ENCODE measurements at regions not wholly inside any gene's neighbourhood (a gene's known extent, or its start where the extent isn't known, plus 50 kb on each side); places are given as distances from the start of the nearest gene placed in this dataset.
"Not testable (repeated sequence)": the region's sequence is repeated elsewhere in the genome, so short reads cannot be mapped to it uniquely, and the experiment has no call there.

DNA sequence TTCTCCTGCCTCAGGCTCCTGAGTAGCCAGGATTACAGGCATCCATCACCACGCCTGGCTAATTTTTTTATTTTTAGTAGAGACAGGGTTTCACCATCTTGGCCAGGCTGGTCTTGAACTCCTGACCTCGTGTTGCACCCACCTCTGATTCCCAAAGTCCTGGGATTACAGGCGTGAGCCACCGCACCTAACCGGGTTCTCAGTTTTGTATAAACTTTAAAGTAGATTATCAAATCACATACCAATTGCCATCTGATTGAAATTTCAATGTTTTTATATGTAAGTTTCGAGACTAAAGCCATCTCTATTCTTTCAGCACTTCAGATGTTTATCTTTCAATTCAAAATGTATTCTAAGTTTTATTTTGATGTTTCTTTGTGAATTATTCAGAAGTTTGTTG lies 110.1 kb downstream of the POTEH start:
- ATAC-seq (ENCODE audit: low FRiP score in 2 of 2); H3K27ac ChIP-seq; DNase-seq; H3K27me3 ChIP-seq; H3K4me1 ChIP-seq; H3K4me3 ChIP-seq; H3K36me3 ChIP-seq; H3K9me3 ChIP-seq: not testable (repeated sequence)
- 69% methylated on average over 4 of the region's 6 CpGs; no CpG with 5 or more reads in 1 of the 2 donors for WGBS, 2 donors

DNA sequence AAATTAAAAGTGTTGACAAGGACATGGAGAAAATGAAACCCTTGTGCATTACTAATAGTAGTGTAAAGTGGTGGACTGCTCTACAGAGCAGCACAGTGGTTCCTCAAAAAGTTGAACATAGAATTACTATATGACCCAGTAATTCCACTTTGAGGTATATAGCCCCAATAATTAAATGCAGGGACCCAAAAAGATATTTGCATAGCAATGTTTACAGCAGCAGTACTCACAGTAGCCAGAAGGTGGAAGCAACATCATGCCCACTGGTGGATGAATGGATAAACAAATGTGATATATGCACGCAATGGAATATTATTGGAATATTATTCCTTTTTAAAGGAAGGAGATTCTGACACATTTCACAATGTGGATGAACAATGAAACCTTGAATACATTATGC lies 121.3 kb downstream of the POTEH start:
- ATAC-seq (ENCODE audit: low FRiP score in 2 of 2): peak; percentile 64 to 78
- WGBS, 2 donors: 41 to 63% methylated on average over 1 of the region's 1 CpG

DNA sequence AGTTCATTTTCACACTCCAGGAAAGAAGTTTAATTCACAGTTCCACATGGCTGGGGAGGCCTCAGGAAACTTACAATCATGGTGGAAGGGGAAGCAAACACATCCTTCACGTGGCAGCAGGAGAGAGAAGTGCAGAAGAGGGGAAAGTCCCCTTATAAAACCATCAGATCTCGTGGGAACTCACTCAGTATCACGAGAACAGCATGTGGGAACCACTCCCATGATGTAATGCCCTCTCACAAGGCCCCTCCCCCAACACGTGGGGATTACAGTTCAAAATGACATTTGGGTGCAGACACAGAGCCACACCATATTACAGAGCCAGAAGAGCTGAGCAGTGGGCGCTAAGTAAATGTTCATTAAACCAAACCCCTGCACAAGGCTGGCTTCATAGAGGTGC lies 126.0 kb downstream of the POTEH start:
- not testable (repeated sequence) for H3K4me1 ChIP-seq; ATAC-seq (ENCODE audit: low FRiP score in 2 of 2); H3K36me3 ChIP-seq; H3K4me3 ChIP-seq; H3K9me3 ChIP-seq; H3K27ac ChIP-seq; DNase-seq; H3K27me3 ChIP-seq
- no CpG with 5 or more reads among the region's 5 CpGs for WGBS, 2 donors

More for the DNA sequence above, 121.3 kb downstream of the POTEH start:
- not testable (repeated sequence) for H3K4me3 ChIP-seq, H3K4me1 ChIP-seq, H3K36me3 ChIP-seq, DNase-seq, H3K9me3 ChIP-seq, H3K27me3 ChIP-seq, H3K27ac ChIP-seq

- H3K27me3 ChIP-seq, H3K4me3 ChIP-seq, H3K4me1 ChIP-seq, H3K36me3 ChIP-seq, H3K27ac ChIP-seq, H3K9me3 ChIP-seq: not testable (repeated sequence)
- ATAC-seq (ENCODE audit: low FRiP score in 2 of 2) (peak in 1 of 2 donors; percentile 16), DNase-seq (peak in 1 of 2 donors; percentile 2)
- WGBS, 2 donors: 80% methylated on average over 1 of the region's 3 CpGs; no CpG with 5 or more reads in 1 of the 2 donors
Observed at GRCh38 chr22:15816470-15816869, 126.6 kb downstream of the POTEH start.

GRCh38 chr22:15817264-15817663 lies 127.4 kb downstream of the POTEH start:
- 42% methylated on average over 1 of the region's 2 CpGs; no CpG with 5 or more reads in 1 of the 2 donors for WGBS, 2 donors
- H3K9me3 ChIP-seq, H3K36me3 ChIP-seq, H3K27me3 ChIP-seq, H3K4me3 ChIP-seq, DNase-seq, H3K27ac ChIP-seq, H3K4me1 ChIP-seq: not testable (repeated sequence)
- peak in 1 of 2 donors; percentile 8 for ATAC-seq (ENCODE audit: low FRiP score in 2 of 2)

- H3K4me1 ChIP-seq; ATAC-seq (ENCODE audit: low FRiP score in 2 of 2); H3K36me3 ChIP-seq; H3K27ac ChIP-seq; H3K27me3 ChIP-seq; H3K9me3 ChIP-seq; H3K4me3 ChIP-seq: not testable (repeated sequence)
- peak in 1 of 2 donors; percentile 43 for DNase-seq
- no CpG with 5 or more reads among the region's 33 CpGs for WGBS, 2 donors
Observed at GRCh38 chr22:15819886-15820285, 130.1 kb downstream of the POTEH start.

GRCh38 chr22:15821088-15821487 lies 131.3 kb downstream of the POTEH start:
- not testable (repeated sequence) for H3K9me3 ChIP-seq; H3K27ac ChIP-seq; H3K27me3 ChIP-seq; H3K4me3 ChIP-seq; H3K36me3 ChIP-seq; ATAC-seq (ENCODE audit: low FRiP score in 2 of 2); H3K4me1 ChIP-seq
- no CpG with 5 or more reads among the region's 32 CpGs for WGBS, 2 donors
- DNase-seq: peak in 1 of 2 donors; percentile 2

DNA sequence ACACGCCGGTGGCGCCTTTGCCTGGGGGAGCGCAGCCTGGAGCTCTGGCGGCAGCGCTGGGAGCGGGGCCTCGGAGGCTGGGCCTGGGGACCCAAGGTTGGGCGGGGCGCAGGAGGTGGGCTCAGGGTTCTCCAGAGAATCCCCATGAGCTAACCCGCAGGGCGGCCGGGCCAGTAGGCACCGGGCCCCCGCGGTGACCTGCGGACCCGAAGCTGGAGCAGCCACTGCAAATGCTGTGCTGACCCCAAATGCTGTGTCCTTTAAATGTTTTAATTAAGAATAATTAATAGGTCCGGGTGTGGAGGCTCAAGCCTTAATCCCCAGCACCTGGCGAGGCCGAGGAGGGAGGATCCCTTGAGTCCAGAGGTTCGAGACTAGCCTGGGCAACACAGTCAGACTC lies 132.2 kb downstream of the POTEH start:
- H3K4me1 ChIP-seq, H3K27me3 ChIP-seq, H3K4me3 ChIP-seq, H3K9me3 ChIP-seq, H3K36me3 ChIP-seq, H3K27ac ChIP-seq: not testable (repeated sequence)
- WGBS, 2 donors: no CpG with 5 or more reads among the region's 22 CpGs
- ATAC-seq (ENCODE audit: low FRiP score in 2 of 2) (peak in 1 of 2 donors; percentile 4), DNase-seq (peak in 1 of 2 donors; percentile 19)

DNA sequence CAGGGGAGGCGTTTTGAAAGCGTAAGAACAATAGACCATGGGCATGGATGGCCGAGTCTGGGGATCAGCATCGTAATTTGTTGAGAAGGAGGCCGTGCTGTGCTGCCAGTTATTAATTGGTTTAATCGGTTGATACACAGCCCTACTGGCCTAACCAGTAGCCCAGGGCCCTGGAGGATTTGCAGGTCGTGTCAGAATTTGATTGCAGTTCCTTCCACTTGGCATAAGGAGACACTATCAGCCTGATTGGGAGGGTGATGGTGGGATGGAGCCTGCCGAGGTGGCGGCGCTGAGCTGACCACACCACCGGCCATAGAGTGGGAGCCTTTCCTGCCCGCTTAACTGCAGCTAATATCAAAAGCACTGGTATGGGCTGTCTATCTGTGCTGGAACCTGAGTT lies 133.4 kb downstream of the POTEH start:
- DNase-seq, H3K27ac ChIP-seq, H3K36me3 ChIP-seq, H3K27me3 ChIP-seq, H3K4me3 ChIP-seq, H3K9me3 ChIP-seq, H3K4me1 ChIP-seq: not testable (repeated sequence)
- ATAC-seq (ENCODE audit: low FRiP score in 2 of 2): peak in 1 of 2 donors; percentile 31
- WGBS, 2 donors: 63 to 68% methylated on average over 3 to 5 of the region's 12 CpGs

DNA sequence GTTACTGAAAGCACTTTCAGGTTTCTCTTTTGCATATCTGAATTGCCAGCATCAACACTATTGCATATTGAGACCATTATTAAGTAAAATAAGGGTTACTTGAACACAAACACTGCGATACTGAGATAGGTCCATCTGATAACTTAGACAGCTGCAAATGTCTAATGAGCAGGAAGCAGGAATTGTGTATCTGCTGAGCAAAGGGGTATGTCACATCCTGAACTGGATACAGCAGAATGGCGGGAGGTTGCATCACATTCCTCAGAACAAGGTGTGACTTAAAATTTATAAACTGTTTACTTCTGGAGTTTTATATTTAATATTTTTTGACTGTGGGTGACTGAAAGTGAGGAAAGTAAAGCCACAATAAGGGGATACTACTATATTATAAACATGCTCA lies 142.4 kb downstream of the POTEH start:
- H3K9me3 ChIP-seq, H3K27me3 ChIP-seq, H3K4me1 ChIP-seq, H3K4me3 ChIP-seq, H3K36me3 ChIP-seq, DNase-seq, H3K27ac ChIP-seq: not testable (repeated sequence)
- ATAC-seq (ENCODE audit: low FRiP score in 2 of 2): peak in 1 of 2 donors; percentile 33
- 65 to 81% methylated on average over 2 of the region's 2 CpGs for WGBS, 2 donors

DNA sequence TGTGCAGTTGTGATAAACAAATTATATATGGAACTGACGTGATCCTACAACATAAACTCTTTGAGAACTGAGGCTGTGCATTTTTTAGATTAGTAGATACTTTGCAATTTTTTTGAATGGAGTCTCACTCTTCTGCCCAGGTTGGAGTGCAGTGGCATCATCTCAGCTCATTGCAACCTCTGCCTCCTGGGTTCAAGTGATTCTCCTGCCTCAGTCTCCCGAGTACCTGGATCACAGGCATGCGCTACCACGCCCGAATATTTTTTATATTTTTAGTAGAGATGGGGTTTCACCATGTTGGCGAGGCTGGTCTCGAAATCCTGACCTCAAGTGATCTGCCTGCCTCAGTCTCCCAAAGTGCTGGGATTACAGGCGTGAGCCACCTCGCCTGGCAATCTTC lies 145.9 kb downstream of the POTEH start:
- peak; percentile 17 to 47 for ATAC-seq (ENCODE audit: low FRiP score in 2 of 2)
- H3K27me3 ChIP-seq, H3K9me3 ChIP-seq, H3K4me1 ChIP-seq, H3K27ac ChIP-seq, DNase-seq, H3K36me3 ChIP-seq, H3K4me3 ChIP-seq: not testable (repeated sequence)
- 62 to 65% methylated on average over 7 to 9 of the region's 9 CpGs for WGBS, 2 donors

- H3K9me3 ChIP-seq, H3K27ac ChIP-seq, H3K4me3 ChIP-seq, H3K4me1 ChIP-seq, H3K27me3 ChIP-seq, DNase-seq, H3K36me3 ChIP-seq: not testable (repeated sequence)
- peak; percentile 55 to 82 for ATAC-seq (ENCODE audit: low FRiP score in 2 of 2)
- WGBS, 2 donors: 100% methylated on average over 1 of the region's 1 CpG; no CpG with 5 or more reads in 1 of the 2 donors
Observed at GRCh38 chr22:15849772-15850171, 159.9 kb downstream of the POTEH start.

DNA sequence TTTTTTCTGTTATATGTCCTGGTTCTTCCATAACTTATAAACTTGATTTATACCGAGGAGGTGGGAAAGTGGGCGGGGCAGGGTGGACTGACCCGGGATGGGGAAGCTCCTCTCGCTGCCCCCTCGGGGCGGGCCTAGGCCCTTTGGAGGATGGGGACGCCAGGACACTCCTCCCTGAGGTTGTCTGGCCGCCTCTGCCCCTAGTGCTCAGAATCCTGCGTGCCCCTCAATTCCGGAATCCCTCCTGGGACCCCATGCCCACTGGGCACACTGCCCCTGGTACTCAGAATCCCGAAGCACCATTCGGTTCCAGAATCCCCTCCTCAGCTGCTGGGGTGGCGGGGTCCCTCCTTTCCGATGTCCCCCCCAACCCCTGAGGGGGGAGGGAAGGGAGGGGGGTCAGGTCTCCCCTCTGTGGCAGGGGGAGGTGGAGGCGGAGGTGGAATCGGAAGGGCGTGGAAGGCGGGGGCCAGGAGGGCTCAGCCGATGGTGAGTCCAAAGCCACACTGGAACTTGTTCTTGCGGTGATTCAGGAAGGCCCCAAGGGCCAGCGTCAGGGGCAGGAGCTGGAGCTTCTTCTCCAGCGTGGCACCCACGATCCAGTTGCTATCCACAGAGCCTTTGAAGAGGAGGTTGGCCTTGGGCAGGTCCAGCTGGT lies 164.0 kb downstream of the POTEH start:
- H3K9me3 ChIP-seq, H3K4me1 ChIP-seq, H3K27me3 ChIP-seq, H3K4me3 ChIP-seq, H3K36me3 ChIP-seq, H3K27ac ChIP-seq: not testable (repeated sequence)
- DNase-seq: peak in 1 of 2 donors; percentile 50
- peak; percentile 38 to 69 for ATAC-seq (ENCODE audit: low FRiP score in 2 of 2)
- 79 to 81% methylated on average over 7 to 12 of the region's 23 CpGs for WGBS, 2 donors

DNA sequence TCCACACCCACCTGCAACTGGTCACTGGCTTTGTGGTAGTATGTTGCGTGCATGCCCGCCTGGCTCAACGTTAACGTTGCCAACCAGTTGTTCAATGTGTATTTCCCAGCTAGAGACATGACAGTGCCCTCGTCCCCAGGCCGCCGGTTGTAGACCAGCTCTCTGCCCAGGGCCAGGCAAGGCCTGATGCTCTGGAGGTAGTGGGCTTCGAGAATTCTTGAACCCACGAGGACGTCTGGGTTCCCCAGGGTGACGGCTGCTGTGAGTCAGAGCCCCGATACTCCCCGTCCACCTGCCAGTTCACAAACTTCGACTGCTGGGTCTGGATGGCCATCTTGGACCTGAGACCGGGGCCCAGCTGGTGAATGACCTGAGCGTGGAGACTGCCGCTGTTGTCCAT lies 164.6 kb downstream of the POTEH start:
- DNase-seq: peak; percentile 19 to 68

More for the DNA sequence above, 164.6 kb downstream of the POTEH start:
- not testable (repeated sequence) for H3K4me3 ChIP-seq, H3K27ac ChIP-seq, H3K27me3 ChIP-seq, H3K4me1 ChIP-seq, H3K36me3 ChIP-seq, H3K9me3 ChIP-seq
- peak; percentile 60 to 79 for ATAC-seq (ENCODE audit: low FRiP score in 2 of 2)
- 79 to 96% methylated on average over 8 to 10 of the region's 17 CpGs for WGBS, 2 donors
